ENCODE measurements at regions not wholly inside any gene's neighbourhood (a gene's known extent, or its start where the extent isn't known, plus 50 kb on each side); places are given as distances from the start of the nearest gene placed in this dataset.

GRCh38 chr4:106869551-106869950 is 166.6 kb downstream of the DKK2 start:
- no peak for TF ChIP-seq CTCF (IDR thresholded peaks at IDR 0.05; ENCODE audit: insufficient read depth, low read depth, low read length, missing control alignments)

GRCh38 chr4:106868381-106869035 is 167.6 kb downstream of the DKK2 start:
- TF ChIP-seq CTCF (IDR thresholded peaks at IDR 0.05; ENCODE audit: insufficient read depth, low read depth, low read length, missing control alignments) = no peak
- no peak for DNase-seq (ENCODE audit: low read depth)
- H3K4me3 ChIP-seq (ENCODE audit: low read depth, low read length) = no peak overlapping the region

More at GRCh38 chr4:106869551-106869950, 166.6 kb downstream of the DKK2 start:
- no peak for DNase-seq (ENCODE audit: low read depth)
- no peak overlapping the region for H3K4me3 ChIP-seq (ENCODE audit: low read depth, low read length)

- no peak for TF ChIP-seq CTCF (IDR thresholded peaks at IDR 0.05; ENCODE audit: insufficient read depth, low read depth, low read length, missing control alignments)
- no peak overlapping the region for H3K4me3 ChIP-seq (ENCODE audit: low read depth, low read length)
- DNase-seq (ENCODE audit: low read depth) = no peak
Measured at GRCh38 chr4:106864231-106864630, 171.9 kb downstream of the DKK2 start.

- DNase-seq (ENCODE audit: low read depth) = no peak
- H3K4me3 ChIP-seq (ENCODE audit: low read depth, low read length) = no peak overlapping the region
- TF ChIP-seq CTCF (IDR thresholded peaks at IDR 0.05; ENCODE audit: insufficient read depth, low read depth, low read length, missing control alignments) = no peak
Measured at GRCh38 chr4:106854569-106855351, 181.4 kb downstream of the DKK2 start.

GRCh38 chr4:106852426-106852825 is 183.7 kb downstream of the DKK2 start:
- TF ChIP-seq CTCF (IDR thresholded peaks at IDR 0.05; ENCODE audit: insufficient read depth, low read depth, low read length, missing control alignments) = no peak
- no peak for DNase-seq (ENCODE audit: low read depth)
- no peak overlapping the region for H3K4me3 ChIP-seq (ENCODE audit: low read depth, low read length)

- no peak for TF ChIP-seq CTCF (IDR thresholded peaks at IDR 0.05; ENCODE audit: insufficient read depth, low read depth, low read length, missing control alignments)
- H3K4me3 ChIP-seq (ENCODE audit: low read depth, low read length) = no peak overlapping the region
- DNase-seq (ENCODE audit: low read depth) = no peak
Measured at GRCh38 chr4:106851726-106852125, 184.4 kb downstream of the DKK2 start.

All from GM12865 (cell line).